GM21576 (cell line): ENCODE measurements at regions not wholly inside any gene's neighbourhood (a gene's known extent, or its start where the extent isn't known, plus 50 kb on each side); places are given as distances from the start of the nearest gene placed in this dataset.

Experiments used
- ATAC-seq: cut with Tn5 transposase; IDR thresholded peaks from one replicate; pipeline ENCODE4 v1.9.1; 2021; ENCODE audit warnings: mild to moderate bottlenecking, moderate library complexity; ENCODE audit not compliant: unreplicated experiment

DNA sequence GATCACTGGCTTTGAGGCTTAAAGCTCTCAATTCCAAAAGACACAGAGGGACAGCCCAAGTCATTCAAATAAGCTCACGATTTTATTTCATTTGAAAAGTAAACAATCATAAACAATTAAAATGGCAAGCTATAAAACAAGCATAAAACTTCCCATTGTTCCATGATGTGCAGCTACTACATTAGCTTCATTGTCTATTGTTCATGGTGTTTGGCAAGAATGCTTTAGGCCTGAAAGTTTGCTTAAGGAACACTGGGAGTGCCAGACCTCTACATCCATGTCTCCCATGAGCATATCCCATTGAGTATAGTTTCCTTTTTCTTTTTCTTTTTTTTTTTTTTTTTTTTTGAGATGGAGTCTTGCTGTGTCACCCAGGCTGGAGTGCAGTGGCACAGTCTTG is 286.1 kb upstream of the ESRRG start:
- ATAC-seq, result no peak

DNA sequence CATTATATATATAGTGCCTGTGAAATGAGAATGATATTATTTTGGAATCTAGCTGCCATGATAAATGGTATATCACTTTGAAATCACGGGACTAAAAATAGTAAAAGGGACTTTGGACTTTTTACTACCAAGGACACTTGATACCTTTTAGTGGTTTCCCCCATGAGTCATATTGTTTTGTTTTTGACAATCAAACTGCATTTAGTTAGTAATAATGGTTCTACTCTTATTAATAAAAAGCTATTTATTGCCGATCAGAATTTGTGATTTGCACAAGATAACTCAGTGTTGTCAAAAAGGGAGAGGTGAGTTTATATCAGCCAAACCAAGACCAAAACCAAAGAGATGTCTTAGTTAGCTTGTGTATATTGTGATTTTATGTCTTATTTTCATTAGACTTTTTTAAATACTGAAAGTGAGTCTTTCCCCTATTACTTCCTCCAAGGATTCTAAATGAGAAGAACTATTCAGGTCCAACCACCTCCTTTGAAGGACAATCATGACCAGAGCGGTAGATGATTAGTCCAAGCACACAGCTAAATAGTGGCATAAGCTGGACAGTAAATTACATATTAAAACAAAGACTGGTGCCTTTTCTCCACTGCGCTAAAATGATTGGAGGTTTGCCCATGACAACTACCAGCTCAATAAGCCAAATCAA is 281.7 kb upstream of the ESRRG start:
- no peak for ATAC-seq

DNA sequence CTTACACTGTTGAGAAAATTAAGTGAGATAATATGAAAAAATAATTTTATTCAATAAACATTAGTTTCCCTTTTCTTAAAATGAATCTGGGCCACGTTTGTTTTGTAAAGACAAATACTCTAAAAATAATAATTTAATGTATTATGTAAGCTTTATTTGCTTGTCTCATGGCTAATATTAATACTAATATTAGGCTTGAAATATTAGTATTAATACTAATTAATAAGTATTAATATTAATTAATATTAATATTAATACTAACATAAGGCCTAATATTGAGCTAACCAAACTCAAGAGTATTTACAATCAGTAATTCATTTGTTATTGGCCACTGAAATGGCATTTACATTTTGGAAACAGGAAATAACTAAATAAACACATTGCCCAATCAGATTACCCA is 280.1 kb upstream of the ESRRG start:
- ATAC-seq, result no peak

DNA sequence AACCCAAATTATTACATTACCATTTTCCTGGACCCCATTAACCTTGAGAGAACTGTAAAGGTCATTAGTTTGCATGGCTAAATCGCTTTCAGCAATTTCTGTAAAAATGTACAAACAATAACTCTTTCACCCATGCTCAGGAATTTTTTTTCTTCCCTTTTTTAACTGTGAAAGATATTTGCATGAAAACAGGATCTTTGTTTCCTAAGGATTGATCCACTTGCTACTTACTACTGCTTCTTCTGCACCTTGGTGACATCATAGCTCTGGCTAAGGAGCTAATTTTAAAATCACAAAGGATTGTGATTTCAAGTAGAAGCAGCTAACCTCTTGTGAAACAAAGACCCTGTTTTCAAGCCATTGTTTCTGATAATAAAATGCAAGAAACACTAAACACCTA is 274.6 kb upstream of the ESRRG start:
- ATAC-seq, result no peak

DNA sequence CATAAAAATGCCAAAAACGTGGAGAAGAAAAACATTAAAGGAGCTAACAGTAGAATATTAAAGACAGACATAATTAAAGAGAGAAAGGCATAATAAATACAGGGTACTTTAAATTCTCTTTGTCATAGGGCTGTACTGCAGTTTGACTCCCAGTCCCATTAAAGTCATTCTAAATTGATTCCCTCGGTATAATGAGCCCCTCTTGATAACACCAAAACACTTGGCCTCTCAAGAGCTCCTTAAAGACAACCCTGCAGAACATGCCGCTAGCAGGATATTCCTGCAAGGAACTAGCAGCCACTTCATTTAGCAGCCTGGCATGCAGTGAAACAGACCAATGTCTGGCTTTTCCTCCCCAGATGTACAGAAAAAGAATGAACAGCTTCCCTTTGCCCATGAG is 273.8 kb upstream of the ESRRG start:
- ATAC-seq, result no peak

DNA sequence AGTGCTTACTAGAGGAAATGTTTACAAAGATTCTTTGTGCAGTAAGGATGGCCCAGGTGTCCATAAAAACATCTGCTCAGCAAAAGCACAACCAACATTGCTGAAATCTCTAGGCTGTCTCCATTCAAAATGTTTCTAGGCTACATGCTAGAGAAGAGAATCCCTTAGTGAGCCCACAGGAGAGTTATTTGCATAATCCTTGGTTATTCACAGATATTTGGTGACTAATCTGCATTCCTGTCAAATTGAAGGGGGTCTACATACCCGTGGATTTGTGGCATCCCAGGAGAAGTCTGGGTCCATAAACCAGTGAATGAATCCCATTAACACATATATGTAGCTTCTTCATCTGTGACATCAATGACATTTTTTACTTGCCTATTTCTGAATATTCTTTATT is 261.3 kb upstream of the ESRRG start:
- ATAC-seq, result no peak

DNA sequence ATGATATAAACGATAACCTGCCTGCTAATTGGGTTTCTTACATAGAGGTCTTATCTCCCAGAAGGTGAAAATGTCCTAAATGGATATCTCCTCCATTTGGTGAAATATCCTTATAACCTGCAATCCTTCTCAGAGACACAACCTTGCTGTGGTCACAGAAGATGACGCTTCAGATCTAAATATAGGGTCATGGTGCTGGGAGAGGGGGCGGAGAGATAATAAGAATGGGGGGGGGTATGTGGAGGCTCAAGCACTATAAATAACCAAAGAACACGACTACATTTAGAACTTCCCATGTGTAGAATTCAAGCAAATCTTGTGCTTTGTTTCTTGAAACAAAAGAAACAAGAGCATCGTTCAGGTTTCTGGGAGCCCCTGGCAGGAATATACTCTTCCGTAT is 260.6 kb upstream of the ESRRG start:
- ATAC-seq, result no peak

DNA sequence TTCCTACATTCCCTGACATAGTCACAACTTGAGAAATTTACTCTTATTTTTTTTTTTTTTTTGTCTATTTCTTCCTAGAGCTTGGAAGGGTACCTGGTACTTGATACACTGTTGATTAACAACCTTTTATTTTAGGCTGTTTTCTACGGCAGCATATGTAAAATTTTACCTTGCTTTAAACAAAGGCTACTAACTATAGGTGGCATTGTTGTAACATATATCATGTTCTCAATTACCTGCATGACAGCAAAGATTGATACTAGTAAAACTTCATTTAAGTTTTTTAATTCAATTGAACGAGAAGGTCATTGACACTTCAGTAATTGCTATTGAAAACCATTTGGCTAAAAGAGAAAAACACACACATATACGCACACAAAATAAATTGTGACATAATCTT is 238.3 kb upstream of the ESRRG start:
- ATAC-seq, result no peak

DNA sequence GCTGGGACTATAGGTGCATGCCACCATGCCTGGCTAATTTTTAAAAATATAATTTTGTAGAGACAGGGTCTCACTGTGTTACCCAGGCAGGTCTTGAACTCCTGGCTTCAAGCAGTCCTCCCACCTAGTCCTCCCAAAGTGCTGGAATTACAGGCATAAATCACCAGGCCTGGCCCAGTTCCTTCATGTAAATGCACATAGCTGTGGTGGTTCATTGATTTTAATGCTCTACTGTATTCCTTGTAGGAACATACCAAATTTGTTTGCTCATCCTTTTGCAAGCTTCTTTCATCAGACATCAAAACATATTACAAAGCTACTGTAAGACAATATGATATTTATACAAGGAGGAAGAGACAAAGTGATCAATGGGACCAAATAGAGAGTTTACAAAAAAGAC is 237.5 kb upstream of the ESRRG start:
- no peak for ATAC-seq

DNA sequence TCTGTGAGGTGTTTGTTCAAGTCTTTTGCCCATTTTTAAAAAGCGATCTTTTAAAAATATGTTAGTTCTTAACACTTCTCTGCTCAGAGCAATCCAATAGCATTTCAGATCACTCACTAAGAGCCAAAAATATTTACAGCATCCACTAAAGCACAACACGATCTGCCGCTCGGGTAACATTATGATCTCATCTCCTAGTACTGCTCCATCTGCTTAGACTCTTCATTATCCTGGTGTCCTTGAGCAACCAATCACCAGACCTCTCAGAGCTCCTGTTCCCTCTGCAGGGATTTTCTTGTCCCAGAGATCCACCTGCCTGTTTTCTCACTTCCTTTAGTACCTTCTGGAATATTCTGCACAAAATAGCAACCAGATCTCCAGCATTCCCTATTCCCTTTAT is 235.3 kb upstream of the ESRRG start:
- ATAC-seq, result no peak

DNA sequence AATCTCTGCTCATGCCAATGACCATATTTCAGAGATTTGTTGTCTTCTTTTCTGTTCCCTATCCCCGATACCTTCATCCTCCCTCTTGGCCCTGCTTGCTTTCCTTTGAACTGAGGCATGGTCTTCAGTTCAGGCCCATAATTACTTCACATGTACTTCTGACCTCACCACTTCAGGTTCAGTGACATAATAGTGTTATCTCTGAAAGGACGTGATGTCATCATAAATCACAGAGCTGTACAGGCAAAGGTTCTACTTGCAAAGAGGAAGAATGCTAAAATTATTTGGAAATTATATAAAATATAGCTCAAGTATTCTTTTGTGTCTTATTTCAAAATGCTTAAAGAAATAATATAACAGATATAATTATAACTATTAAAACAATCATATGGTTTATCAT is 230.3 kb upstream of the ESRRG start:
- ATAC-seq, result no peak

DNA sequence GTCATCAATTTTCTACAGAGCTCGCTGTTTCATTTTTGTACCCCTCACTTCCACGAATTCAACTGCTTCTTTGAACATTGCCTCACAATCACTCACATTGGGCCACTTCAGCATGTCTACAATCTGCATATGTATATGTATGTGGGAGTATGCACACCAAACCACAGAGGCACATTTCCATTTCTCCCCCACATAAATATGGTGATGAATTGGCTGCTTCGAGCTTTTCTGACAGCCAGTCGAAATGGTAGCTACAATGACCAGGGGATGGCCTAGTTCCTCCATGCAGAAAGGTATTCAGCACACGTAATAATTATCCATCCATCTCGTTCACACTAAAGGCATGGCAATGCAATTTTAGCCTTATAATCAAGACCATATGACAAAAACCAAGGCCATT is 229.6 kb upstream of the ESRRG start:
- no peak for ATAC-seq

DNA sequence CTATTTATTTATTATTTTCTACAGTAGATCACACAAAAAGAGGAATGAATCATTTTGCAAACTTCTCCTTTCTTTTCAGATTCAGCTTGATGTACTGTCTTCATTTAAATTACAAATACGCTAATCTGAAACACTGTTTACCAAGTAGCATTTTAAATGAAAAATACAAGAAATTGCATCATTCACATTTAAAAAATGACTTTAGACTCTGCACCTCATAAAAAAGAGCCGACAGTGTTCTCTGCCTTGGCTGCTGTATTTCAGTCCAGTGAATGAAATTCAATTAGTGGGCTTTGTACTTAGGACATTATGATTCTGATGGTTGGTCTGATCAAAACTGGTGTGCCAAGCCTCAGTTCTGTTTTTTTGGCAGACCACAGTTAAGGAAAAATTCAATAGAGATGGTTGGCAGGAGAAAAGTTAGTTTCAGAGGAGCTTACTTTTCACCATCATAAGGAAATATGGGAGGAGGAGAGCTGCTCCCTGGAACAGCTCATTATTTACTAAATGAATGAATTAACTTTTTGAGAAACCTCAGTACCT is 222.4 kb upstream of the ESRRG start:
- no peak for ATAC-seq

DNA sequence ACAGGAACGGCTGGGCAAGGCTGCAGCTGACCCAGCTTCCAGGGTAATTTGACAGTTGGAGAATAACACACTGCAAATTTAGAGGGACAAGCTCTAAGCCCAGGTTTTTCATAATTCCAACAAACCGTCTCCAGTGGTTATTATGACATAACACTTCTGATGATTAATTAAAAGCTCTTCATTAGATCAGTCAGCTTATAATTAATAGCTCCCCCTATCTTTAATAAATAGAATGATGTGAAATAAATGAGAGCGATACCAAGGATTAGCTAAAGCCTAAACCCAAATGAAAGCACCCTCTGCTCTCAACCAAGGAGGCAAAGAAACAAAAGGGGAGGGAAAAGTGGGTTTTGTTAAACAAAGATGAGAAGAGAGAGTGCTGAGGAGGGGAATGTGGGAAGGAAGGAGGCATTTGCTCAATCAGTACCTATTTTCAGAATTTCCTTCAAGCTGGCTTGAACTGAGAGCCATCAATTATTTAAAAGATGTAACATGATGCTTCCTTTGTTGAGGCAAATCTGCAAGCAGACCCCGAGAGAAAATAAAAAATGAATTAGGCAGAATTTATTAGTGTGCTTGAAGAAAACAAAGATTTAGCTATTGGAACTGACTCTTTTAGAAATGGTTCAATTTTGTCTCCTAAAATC is 221.8 kb upstream of the ESRRG start:
- no peak for ATAC-seq

DNA sequence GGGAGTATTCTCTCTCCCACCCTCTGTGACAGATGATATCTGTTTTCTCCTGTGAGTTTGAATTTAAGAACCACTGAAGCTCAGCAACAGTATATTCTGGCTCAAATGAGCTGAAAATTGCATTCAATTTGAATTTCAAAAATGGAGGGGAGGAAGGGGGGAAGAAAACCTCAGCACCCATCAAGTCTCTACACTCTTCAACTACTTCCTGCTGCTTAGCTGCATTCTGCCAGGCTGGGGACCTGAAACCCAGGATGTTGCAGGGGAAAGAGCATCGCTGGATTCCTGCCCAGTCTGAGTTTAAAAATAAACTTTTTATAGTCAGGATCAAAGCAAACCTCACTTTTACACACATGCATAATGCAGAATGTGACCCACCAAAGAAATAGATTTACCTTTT is 214.3 kb upstream of the ESRRG start:
- no peak for ATAC-seq

DNA sequence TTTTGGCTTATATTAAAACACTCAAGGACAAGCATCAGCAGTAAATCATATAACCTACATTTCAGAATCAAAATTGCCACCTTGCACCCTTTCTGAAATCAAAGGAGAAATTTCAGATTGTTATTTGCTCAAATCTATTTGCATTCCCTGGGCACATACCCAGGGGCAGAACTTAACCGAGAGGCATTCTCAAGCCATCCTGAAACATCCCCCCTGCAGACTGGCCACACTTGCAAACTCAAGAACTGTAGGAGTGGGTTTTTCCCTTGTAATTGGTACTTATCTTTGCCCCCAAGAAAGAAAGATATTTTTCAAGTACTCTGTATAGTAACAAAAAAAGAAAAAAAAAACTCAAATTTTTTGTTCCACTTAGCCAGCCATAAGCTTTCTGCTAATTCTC is 213.6 kb upstream of the ESRRG start:
- ATAC-seq, result no peak

DNA sequence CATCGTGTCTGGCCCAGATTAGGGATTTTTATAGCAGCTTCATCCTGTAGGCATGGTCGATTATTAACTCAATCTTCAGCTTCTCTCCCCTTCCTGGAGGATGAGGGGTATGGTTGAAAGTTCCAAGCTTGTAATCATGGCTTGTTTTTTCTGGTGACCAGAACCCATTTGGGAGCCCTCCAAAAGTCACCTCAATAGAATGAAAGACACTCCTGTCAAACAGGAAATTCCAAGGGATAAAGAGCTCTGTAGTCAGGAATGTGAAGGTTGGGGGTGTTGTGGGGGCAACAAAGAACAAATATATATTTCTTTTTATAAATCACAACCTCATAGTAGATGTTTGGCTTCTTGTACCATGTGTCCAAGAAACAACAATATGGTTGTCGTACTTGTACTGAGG is 212.7 kb upstream of the ESRRG start:
- ATAC-seq, result no peak

DNA sequence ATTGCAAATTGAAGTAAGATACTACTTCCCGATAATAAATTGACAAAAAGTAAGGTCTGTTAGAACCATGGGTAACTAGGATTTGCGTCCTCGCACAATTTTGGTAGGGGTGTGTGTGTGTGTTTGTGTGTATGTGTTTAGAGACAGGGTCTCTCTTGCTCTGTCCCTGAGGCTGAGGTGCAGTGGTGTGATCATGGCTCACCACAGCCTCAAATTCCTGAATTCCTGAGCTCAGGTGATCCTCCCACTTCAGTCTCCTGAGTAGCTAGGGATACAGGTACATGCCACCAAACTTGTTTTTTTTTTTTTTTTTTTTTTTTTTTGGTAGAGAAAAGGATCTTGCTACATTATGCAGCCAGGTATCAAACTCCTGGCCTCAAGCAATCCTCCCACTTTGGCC is 209.2 kb upstream of the ESRRG start:
- no peak for ATAC-seq

DNA sequence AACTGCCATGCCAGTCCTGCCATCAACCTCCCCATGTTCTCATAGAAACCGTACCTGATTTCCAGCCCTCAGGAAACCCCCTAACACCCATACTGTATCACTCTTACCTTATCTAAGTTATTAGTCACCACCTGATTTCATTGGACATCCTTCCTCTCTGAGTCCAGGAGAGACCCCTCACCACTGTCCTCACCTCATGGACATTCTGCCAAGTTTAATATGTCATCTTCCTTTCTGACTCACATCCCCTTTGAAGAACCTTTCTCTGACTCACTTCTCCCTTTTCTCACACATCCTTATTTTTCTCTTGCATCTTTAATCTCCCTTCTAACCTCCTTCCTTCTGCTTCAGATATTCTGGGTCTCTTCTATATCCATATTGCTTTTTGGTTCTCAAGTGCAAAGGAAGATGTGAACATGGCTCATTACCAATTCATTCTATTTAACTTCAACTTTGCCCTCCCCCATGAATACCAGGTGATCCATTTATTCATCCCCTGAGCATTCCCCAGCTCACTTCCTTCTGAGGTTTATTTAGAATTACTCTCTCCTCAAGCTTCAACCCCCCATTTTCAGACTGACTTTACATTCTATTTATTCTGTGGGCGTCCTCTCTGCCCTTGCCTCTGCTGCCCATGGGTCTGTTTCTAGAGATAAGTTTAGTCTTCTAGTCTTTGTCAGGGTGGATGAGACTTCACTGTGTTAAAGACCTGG is 206.8 kb upstream of the ESRRG start:
- no peak for ATAC-seq

DNA sequence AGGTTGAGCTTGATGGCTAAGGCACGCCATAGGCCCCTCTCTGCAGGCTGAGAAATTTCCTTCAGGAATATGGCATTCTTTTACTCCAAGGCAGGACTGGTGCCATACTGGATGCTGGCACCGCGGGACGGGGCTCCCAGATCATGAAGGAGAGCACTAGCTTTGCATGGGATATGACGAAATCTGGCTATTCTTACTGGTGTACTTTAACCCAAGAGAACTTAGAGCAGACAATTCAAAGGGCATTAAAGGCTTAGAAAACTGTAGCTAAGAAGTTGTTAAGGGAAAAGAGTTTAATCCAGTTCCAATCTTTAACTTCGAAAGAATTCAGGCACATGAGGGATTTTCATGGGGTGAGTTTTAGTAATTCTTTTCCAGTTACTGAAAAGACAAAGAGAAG is 204.4 kb upstream of the ESRRG start:
- no peak for ATAC-seq

DNA sequence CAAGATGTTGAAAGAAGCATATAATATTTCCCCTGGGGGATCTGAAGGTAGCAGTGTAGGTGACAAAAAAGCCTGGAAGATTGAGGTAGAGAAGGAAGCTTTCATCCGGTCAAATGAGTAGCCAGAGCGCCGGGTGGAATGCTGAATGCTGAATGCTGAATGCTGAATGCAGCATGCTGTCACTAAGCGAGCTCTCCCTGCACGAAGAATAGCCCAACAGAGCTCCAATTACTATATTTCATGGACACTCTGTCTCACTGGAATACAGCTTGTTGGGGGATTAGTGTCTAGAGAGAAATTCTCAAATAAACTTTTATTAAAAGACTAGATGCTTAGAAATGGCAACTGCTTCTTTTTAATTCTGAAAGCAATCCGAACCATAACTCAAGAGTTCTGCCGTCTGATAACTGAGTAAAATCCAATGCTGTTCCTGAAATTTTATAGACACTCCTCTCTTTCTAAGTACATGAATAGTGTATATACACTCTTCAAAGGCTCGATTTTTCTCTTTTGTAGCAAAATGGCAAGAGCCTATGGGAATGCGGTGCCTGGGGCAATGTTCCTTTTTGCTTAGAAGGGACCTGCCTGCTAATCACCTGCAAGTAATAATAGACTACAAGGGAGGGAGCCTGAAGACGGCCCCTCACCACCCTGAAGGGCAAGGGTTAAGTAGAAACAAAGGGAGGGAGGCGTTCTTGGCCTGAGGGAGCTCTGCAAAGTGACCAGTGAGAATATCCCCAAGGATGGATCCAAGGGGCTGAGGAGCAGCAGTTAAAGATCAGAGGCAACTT is 203.7 kb upstream of the ESRRG start:
- ATAC-seq, result no peak
